GM21619 (cell line): ENCODE measurements at regions not wholly inside any gene's neighbourhood (a gene's known extent, or its start where the extent isn't known, plus 50 kb on each side); places are given as distances from the start of the nearest gene placed in this dataset.
"Not testable (repeated sequence)": the region's sequence is repeated elsewhere in the genome, so short reads cannot be mapped to it uniquely, and the experiment has no call there.

ENCODE experiments used
- ATAC-seq: cut with Tn5 transposase; IDR thresholded peaks from one replicate; pipeline ENCODE4 v1.9.1; 2021; ENCODE audit not compliant: unreplicated experiment

DNA sequence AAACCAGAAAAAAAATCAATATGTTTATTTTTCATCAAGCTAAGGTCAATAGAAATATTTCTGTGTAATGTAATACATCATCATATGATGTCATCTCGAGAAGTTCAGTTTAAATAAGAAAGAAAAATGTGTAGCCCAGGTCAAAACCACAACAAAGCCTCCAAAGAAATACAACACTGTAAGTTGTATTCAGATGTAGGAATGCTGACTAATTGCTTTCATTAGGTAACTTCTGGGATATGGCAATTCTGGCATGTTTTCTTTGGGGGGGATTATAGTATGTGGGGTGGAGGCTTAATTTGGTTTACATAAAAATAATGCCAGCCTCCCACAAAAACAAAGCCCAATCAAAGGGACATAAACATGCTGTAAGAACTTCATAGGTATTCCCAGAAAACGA, 881.8 kb upstream of the CITED2 start:
- ATAC-seq = no peak

DNA sequence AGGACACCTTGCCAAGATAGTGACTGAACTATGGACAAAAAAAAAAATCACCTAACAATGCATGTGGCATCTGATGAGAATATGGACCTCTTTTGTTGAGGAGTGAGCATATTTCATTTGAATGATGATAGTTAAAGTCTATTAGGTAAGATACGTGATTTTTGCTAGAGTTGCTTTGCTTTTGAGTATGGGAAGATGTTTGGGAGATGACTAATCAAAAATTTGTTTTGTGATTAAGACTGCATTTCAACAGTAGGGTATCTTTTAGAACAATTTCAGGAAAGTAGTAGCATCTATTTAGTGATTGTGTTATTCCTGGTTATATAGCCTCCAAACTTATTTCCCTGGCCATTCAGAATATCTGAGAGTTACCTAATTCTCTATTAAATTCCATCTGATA, 878.6 kb upstream of the CITED2 start:
- ATAC-seq = no peak

GRCh38 chr6:140252099-140252498, 877.7 kb upstream of the CITED2 start:
- ATAC-seq = no peak

DNA sequence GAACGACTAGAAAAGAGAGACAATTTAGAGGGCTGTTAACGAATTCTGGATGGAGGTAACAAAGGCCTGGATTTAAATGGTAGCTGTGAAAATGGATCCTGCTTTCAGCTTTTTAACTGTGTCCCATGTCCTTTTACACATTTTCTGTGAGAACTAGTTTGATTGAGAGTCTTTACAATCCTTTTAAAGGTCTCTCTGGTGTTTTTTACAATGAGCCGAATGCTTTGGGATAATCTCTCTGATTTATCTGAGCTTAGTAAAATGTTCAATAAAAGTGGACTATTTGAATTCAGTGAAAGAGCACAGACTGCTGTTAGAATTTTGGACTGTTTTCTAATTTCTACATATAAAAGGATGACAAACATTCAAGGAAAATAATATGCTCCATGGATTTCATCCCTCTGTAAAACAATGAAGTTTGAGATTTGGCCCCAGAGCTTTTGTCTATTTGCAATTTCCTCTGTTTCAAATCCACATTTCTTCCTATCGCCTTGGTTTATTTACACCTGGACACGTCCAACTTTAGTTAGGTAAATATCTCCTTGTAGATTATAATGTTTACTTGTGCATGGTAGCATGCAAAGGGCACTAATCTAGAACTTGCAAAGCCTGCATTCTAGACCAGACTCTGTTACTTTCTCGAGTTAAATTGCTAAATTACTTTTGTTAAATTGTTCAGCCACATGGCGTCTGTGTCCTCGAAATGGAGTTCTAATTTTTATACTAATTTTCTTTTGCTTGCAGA, 871.0 kb upstream of the CITED2 start:
- no peak for ATAC-seq

GRCh38 chr6:140237251-140237650, 862.8 kb upstream of the CITED2 start:
- ATAC-seq = no peak

- no peak for ATAC-seq
These were observed 862.3 kb upstream of the CITED2 start for GRCh38 chr6:140236732-140237131.

DNA sequence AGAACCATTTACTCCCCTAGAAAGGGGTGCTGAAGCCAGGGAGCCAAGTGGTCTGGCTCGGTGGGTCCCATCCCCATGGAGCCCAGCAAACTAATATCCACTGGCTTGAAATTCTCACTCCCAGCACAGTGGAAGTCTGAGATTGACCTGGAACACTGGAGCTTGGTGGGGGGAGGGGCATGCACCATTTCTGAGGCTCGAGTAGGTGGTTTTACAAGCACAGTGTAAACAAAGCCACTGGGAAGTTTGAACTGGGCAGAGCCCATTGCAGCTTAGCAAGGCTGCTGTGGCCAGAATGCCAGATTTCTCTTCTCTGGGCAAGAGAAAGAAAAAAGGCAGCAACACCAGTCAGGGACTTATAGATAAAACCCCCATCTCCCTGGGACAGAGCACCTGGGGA, 855.8 kb upstream of the CITED2 start:
- ATAC-seq = no peak

DNA sequence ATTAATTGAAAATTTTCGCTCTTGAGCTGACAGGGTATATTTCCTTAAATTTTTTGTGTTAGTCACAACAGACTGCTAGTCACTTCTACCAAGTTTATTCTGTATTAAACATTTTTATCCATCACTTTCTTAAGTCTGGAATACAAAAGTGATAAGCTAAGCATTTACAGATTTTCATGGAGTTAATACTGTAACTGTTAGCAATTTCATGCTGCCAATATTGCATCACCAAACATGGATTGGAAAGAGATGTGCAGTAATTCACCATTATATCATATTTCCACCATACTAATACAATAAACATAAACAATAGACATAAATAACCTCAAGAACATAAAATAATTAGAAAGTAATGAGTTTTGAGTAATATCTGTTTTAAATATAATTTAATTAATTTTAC, 854.0 kb upstream of the CITED2 start:
- no peak for ATAC-seq

GRCh38 chr6:140226637-140227036, 852.2 kb upstream of the CITED2 start:
- ATAC-seq = no peak

DNA sequence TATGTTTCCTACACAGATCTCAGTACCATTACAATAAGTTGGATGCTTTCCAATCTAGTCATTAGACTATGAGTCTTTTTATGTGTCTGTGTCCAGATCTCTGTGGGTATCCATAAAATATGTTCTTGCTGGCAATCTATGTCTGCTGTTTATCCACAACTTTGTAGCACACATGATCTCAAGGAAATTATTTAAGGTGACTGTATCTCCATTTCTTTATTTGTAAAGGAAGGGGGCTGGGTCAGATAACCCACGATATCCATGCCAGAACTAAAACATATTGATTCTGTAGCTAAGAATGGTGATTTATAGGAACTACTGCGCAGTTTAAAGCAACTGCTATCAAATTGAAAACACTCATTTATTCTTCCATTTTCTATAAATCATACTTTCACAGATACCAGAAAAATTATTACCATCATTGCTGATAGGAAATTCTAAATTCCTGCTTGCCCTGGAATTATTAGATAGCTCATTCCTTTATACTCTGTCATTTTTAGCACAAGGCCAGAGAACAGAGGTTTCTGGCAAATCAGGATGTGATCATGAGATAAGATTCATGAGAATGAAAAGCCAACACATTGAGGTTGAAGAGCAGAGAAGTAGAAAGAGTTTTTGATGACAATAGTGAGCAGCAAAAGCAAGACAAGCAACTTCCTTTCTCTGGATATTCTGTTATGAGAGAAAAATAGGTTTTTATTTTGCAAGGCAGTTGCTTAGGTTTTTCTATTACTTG, 851.4 kb upstream of the CITED2 start:
- ATAC-seq = no peak

GRCh38 chr6:140217283-140217682, 842.8 kb upstream of the CITED2 start:
- ATAC-seq = no peak

- ATAC-seq = no peak
These were observed 835.3 kb upstream of the CITED2 start for GRCh38 chr6:140209775-140210174.

- no peak for ATAC-seq
These were observed 833.8 kb upstream of the CITED2 start for GRCh38 chr6:140208286-140208685.

DNA sequence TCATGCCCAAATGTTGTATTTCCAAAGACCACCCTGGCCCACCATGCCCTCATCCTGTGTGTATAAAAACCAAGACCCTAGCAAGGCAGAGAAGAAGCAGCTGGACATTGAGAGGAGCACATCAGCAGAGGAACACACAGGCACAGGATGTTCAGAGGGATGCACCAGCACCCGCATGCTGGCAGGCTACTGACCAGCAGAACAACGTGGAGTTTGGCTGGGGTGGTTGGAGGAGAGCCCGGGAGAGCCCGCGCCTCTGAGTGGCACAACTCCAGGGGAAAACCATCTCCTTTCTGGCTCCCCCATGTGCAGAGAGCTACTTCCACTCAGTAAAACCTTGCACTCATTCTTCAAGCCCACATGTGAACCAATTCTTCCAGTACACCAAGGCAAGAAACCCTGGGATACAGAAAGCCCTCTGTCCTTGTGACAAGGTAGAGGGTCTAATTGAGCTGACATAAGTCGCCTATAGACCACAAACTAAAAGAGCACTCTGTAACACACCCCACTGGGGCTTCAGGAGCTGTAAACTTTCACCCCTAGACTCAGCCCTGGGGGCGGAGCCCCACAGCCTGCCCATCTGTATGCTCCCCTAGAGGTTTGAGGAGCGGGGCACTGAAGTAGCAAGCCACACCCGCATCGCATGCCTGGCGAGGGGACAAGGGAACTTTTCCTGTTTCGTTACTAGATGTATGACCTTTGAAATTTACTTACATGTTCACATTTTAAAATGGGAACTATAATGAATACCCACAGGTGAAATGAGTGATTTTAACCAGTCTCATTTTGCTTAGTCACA, 831.5 kb upstream of the CITED2 start:
- ATAC-seq = no peak

DNA sequence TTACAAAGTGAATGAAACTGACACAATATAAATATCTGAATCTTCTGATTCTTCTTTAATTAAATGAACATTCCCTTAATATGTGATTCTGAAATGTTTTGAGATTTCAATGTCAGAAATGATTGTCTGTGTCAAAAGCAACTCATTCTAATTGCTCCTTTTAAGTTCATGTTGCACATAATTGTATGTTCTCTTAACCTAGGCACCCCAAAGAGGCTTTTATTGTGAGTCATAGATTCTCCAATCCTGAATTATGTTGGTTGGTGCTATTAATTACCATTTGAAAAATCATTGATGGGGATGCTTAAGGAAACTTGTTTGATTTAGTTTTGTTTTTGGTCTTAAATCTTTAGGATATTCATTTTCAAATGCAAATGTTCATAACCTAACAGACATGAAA, 829.7 kb upstream of the CITED2 start:
- no peak for ATAC-seq

GRCh38 chr6:140203661-140204147, 829.3 kb upstream of the CITED2 start:
- ATAC-seq = no peak

GRCh38 chr6:140202964-140203515, 828.6 kb upstream of the CITED2 start:
- ATAC-seq = no peak

DNA sequence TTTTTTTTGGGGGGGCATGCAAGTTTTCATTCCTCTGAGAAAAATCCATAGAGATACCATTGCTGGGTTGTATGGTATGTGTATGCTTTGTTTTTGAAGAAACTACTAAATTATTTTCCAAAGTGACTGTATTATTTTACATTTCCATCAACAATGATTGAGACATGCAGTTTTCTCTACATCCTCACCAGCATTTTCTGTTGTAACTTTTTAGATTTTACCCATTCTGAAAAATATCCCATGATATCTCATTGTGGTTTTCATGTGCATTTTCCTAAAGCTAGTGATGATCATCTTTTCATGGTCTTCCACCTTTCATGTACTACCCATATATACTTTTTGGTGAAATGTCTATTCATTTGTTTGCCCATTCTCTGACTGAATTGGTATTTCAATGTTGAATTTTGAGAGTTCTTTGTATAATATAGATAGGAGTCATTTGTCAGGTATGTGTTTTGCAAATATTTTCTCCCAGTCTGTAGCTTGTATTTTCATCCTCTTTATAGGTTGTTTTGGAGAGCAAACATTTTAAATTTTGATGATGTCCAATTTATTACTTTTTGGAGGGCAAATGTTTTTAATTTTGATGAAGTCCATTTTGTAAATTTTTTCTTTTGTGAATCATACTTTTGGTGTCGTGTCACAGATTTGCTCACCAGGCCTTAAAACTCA, 827.5 kb upstream of the CITED2 start:
- ATAC-seq = no peak

DNA sequence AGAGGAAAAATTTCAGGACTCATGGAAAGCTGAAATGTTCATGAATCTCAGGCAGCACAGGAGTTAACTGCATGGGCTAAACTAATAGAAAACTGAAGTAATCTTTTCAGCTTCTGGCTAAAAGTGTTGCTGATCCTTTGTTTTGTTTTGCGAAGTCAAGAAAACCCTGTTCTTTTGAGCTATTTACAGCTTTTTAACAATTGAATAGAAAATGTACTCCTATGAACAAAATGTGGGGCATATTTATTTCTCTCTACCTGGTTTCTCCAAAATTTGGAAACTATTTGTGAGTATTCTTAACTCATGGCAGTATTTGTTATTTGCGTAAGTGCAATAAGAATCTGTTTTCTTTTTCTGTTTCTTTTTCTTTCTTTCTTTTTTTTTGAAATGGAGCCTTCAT, 818.8 kb upstream of the CITED2 start:
- no peak for ATAC-seq

GRCh38 chr6:140192018-140192417, 817.6 kb upstream of the CITED2 start:
- ATAC-seq = no peak

DNA sequence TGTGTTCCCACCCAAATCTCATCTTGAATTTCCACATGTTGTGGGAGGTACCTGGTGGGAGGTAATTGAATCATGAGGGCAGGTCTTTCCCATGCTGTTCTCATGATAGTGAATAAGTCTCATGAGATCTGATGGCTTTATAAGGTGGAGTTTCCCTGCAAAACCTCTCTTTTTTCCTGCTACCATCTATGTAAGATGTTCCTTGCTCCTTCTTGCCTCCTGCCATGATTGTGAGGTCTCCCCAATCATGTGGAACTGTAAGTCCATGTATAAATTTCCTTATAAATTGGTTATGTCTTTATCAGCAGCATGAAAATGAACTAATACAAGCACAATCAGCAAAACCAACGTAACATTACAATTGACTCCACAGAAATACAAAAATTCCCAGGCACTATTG, 814.8 kb upstream of the CITED2 start:
- ATAC-seq = not testable (repeated sequence)
